Panc1 (cell line): ENCODE measurements at regions not wholly inside any gene's neighbourhood (a gene's known extent, or its start where the extent isn't known, plus 50 kb on each side); places are given as distances from the start of the nearest gene placed in this dataset.

Source experiments
- ATAC-seq: fragments of 200-7000 bp; cut with Tn5 transposase; 2 replicates; pipeline ENCODE4 v1.9.1; 2020; ENCODE audit warnings: mild to moderate bottlenecking, moderate library complexity
- BruUV-seq: library from RNA; stranded (reverse); fragments of 400-500 nt; replicated peaks from 2 replicates; lab custom pipeline; 2021; lab: Mats Ljungman, UMichigan
- CTCF ChIA-PET: fragments of 300-600 bp; sonication (Branson Sonifier 250); formaldehyde crosslinking; loops from one replicate; lab custom pipeline; 2022; ENCODE audit warnings: antibody characterized with exemption; lab: Charles Lee
- POLR2A ChIA-PET: fragments of 300-600 bp; sonication (Branson Sonifier 250); formaldehyde crosslinking; loops from one replicate; lab custom pipeline; 2022; ENCODE audit warnings: antibody characterized with exemption; lab: Charles Lee
- DNase-seq: peaks from one replicate; pipeline ENCODE4 v3.0.0-alpha.2; 2010; ENCODE audit warnings: low read depth, low spot score
- H3K27ac ChIP-seq: 2 replicates; pipeline ENCODE4 v1.5.1; 2011; ENCODE audit warnings: mild to moderate bottlenecking, low read length, inconsistent platforms
- H3K27me3 ChIP-seq: fragments of 200-500 bp; sonication (Bioruptor generic); 2 replicates; pipeline ENCODE4 v1.6.0; 2014; ENCODE audit warnings: low read length, inconsistent platforms; ENCODE audit not compliant: control insufficient read depth, insufficient read depth
- H3K36me3 ChIP-seq: fragments of 200-500 bp; sonication (Bioruptor generic); 2 replicates; pipeline ENCODE4 v1.5.1; 2014; ENCODE audit warnings: inconsistent platforms, mild to moderate bottlenecking, low read length, moderate library complexity; ENCODE audit not compliant: control insufficient read depth, insufficient read depth
- H3K4me1 ChIP-seq: 2 replicates; pipeline ENCODE4 v1.5.1; 2011; ENCODE audit warnings: inconsistent platforms, mild to moderate bottlenecking, low read length, moderate library complexity; ENCODE audit not compliant: control insufficient read depth, insufficient read depth
- H3K4me3 ChIP-seq, 2 experiments: 2 replicates each; pipeline ENCODE4 v1.5.1; 2011 to 2012; ENCODE audit warnings: low read depth in 2 of 2, low read length in 2 of 2, mild to moderate bottlenecking in 2 of 2, inconsistent platforms in 1 of 2, moderate library complexity in 1 of 2
- H3K9me3 ChIP-seq: fragments of 200-500 bp; sonication (Bioruptor generic); 2 replicates; pipeline ENCODE4 v1.5.1; 2014; ENCODE audit warnings: low read depth, mild to moderate bottlenecking, inconsistent platforms, low read length, moderate library complexity; ENCODE audit not compliant: control insufficient read depth, insufficient read depth
- POLR2AphosphoS5 ChIP-seq: IDR thresholded peaks from 2 replicates; pipeline ENCODE4 v1.6.1; 2012; ENCODE audit warnings: mild to moderate bottlenecking, low read depth, low read length, moderate library complexity
- REST ChIP-seq, 2 experiments: IDR thresholded peaks; 2 replicates each; pipeline ENCODE4 v1.6.1; 2011 to 2012; ENCODE audit warnings: low read depth in 2 of 2, control low read depth in 1 of 2, low read length in 1 of 2, mild to moderate bottlenecking in 1 of 2, moderate library complexity in 1 of 2; ENCODE audit not compliant: insufficient read depth in 1 of 2
- SIN3A ChIP-seq: IDR thresholded peaks from 2 replicates; pipeline ENCODE4 v1.6.1; 2012; ENCODE audit warnings: low read depth, mild to moderate bottlenecking, low read length, moderate library complexity, borderline replicate concordance; ENCODE audit not compliant: insufficient read depth
- TCF7L2 ChIP-seq: IDR thresholded peaks from 2 replicates; pipeline ENCODE4 v1.6.1; 2011; ENCODE audit warnings: mild to moderate bottlenecking, low read depth, low read length, inconsistent platforms
- in situ Hi-C: cut with HindIII; loops from 2 replicates; pipeline ENCODE4 v1.10.0; 2016; ENCODE audit warnings: low sequenced_read_pairs, low pct_unique_long_range_greater_than_20kb
- intact Hi-C: fragments of 100-400 bp; cut with micrococcal nuclease; formaldehyde crosslinking; loops from one replicate; pipeline ENCODE4 v1.10.0; 2022; ENCODE audit not compliant: unreplicated experiment
- TF ChIP-seq, protein P1 (sequence below): fragments of 450-650 bp; IDR thresholded peaks from 2 replicates; pipeline ENCODE4 v1.5.1; 2017; ENCODE audit warnings: mild to moderate bottlenecking

DNA sequence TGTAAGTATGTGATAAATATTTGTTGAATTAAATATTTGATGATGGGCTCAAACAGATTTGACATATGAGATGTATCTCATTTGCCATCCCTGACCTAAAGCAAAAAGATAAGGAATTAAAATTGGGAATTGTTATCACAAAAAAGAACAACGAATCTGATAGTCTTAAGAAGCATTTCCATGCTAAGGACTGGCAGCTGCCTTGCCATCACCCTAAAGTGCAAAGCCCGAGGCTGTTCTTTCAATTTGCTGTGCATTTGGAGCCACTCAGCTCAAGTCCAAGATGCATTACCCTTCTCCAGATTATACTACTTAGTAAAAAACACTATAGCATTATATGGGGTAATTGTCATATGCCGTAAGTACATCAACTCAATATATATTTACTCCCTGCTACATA is 618.3 kb upstream of the CLINT1 start:
- no peak overlapping the region for H3K4me3 ChIP-seq
- DNase-seq (no peak), ATAC-seq (no peak)
- no peaks in the 10 kb centered on the region for H3K4me1 ChIP-seq
- H3K36me3 ChIP-seq: no peaks in the 10 kb centered on the region
- H3K27me3 ChIP-seq: no peaks in the 10 kb centered on the region
- H3K9me3 ChIP-seq: no peaks in the 10 kb centered on the region
- TF ChIP-seq, protein P1, sequence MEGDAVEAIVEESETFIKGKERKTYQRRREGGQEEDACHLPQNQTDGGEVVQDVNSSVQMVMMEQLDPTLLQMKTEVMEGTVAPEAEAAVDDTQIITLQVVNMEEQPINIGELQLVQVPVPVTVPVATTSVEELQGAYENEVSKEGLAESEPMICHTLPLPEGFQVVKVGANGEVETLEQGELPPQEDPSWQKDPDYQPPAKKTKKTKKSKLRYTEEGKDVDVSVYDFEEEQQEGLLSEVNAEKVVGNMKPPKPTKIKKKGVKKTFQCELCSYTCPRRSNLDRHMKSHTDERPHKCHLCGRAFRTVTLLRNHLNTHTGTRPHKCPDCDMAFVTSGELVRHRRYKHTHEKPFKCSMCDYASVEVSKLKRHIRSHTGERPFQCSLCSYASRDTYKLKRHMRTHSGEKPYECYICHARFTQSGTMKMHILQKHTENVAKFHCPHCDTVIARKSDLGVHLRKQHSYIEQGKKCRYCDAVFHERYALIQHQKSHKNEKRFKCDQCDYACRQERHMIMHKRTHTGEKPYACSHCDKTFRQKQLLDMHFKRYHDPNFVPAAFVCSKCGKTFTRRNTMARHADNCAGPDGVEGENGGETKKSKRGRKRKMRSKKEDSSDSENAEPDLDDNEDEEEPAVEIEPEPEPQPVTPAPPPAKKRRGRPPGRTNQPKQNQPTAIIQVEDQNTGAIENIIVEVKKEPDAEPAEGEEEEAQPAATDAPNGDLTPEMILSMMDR: no peak
- no peak for TF ChIP-seq TCF7L2
- no TSS peak for BruUV-seq
- in situ Hi-C loops (no loop called here), intact Hi-C loops (no loop called here)
- ChIA-PET POLR2A (no interaction called here), CTCF (no interaction called here)
- no peak overlapping the region for H3K27ac ChIP-seq

- in situ Hi-C loops: no loop called here
These were observed 614.2 kb upstream of the CLINT1 start for GRCh38 chr5:158473016-158473635.

More at GRCh38 chr5:158473016-158473635, 614.2 kb upstream of the CLINT1 start:
- H3K27me3 ChIP-seq: no peaks in the 10 kb centered on the region
- no peaks in the 10 kb centered on the region for H3K9me3 ChIP-seq
- no TSS peak for BruUV-seq
- no peaks in the 10 kb centered on the region for H3K36me3 ChIP-seq
- H3K27ac ChIP-seq: no peak overlapping the region
- ChIA-PET POLR2A (no interaction called here), CTCF (no interaction called here)
- intact Hi-C loops: no loop called here
- H3K4me1 ChIP-seq: no peaks in the 10 kb centered on the region
- ATAC-seq (no peak), DNase-seq (no peak)
- TF ChIP-seq SIN3A (no peak), POLR2AphosphoS5 (no peak), TCF7L2 (no peak), REST (IDR thresholded peaks at IDR 0.05; ENCODE audit: insufficient read depth in 1 of 2, low read depth in 2 of 2, low read length in 1 of 2) (no peak)
- TF ChIP-seq, protein P1: no peak
- H3K4me3 ChIP-seq: no peak overlapping the region
